ENCODE measurements at regions not wholly inside any gene's neighbourhood (a gene's known extent, or its start where the extent isn't known, plus 50 kb on each side); places are given as distances from the start of the nearest gene placed in this dataset.
"Not testable (repeated sequence)": the region's sequence is repeated elsewhere in the genome, so short reads cannot be mapped to it uniquely, and the experiment has no call there.

DNA sequence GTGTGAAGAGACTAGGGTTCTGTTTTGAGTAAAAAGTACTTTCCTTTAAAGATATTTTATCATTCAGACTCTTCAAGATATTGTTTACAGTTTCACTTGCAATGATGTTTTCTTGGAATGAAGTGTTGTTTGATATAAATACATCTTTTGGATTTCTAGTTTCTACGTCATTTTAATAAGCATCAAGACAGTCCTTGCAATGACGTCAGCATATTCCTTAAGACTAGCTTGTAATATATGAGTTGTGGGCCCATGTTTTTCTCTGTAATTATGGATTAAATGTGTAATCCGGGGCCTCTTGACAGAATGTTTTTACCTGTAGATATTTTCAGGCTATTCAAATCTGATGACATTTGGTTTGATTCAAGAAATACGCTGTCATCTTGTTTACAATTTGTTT lies 66.1 kb downstream of the RBMX2 start:
- no peak for TF ChIP-seq EP300 (IDR thresholded peaks at IDR 0.05)
- TF ChIP-seq POLR2AphosphoS5 (IDR thresholded peaks at IDR 0.05), result no peak
- TF ChIP-seq CTCF (IDR thresholded peaks at IDR 0.05), result no peak
- no peak for TF ChIP-seq POLR2A (IDR thresholded peaks at IDR 0.05)

GRCh38 chrX:130468395-130468923 lies 66.7 kb downstream of the RBMX2 start:
- intact Hi-C loops (cut with DNase I; ENCODE audit: low total_unique reads), result no loop called here
- Histone ChIP-seq H3K9me3 (no peaks in the 10 kb centered on the region), H3K27ac (no peak overlapping the region), H3K4me3 (no peak overlapping the region), H3K4me1 (no peaks in the 10 kb centered on the region), H3K36me3 (no peaks in the 10 kb centered on the region), H3K27me3 (no peaks in the 10 kb centered on the region)
- WGBS, 5 donors, result 53 to 73% (median 63%) methylated on average over 3 of the region's 3 CpGs
- no peak for TF ChIP-seq CTCF (IDR thresholded peaks at IDR 0.05)
- TF ChIP-seq POLR2A (IDR thresholded peaks at IDR 0.05), result no peak
- TF ChIP-seq POLR2AphosphoS5 (IDR thresholded peaks at IDR 0.05), result no peak
- DNase-seq, result no peak

More for the DNA sequence above, 66.1 kb downstream of the RBMX2 start:
- Histone ChIP-seq H3K4me1 (no peaks in the 10 kb centered on the region), H3K27me3 (no peaks in the 10 kb centered on the region), H3K27ac (no peak overlapping the region), H3K36me3 (no peaks in the 10 kb centered on the region), H3K4me3 (no peak overlapping the region), H3K9me3 (no peaks in the 10 kb centered on the region)
- 73 to 87% (median 84%) methylated on average over 4 of the region's 4 CpGs for WGBS, 5 donors
- DNase-seq, result no peak
- intact Hi-C loops (cut with DNase I; ENCODE audit: low total_unique reads), result no loop called here

DNA sequence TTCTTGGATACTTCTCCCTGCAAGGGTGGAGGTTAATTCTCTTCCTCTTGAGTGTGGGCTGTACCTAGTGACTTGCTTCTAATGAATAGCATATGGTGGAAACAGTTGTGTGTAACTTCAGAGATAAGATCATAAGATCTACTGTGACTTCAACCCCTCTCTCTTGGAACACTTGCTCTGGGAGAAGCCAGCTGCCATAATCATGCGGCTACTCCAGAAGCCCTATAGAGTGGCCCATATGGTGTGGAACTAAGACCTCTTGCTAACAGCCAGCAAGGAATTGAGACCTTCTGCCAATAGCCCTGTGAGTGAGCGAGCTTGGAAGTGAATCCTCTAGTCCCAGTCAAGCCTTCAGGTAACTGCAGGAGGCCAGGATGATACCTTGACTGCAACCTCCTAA lies 81.1 kb downstream of the RBMX2 start:
- no peak for DNase-seq
- TF ChIP-seq EP300 (IDR thresholded peaks at IDR 0.05), result no peak
- TF ChIP-seq CTCF (IDR thresholded peaks at IDR 0.05), result no peak
- TF ChIP-seq POLR2AphosphoS5 (IDR thresholded peaks at IDR 0.05), result no peak
- no peak for TF ChIP-seq POLR2A (IDR thresholded peaks at IDR 0.05)
- intact Hi-C loops (cut with DNase I; ENCODE audit: low total_unique reads), result no loop called here
- H3K36me3 ChIP-seq, result no peaks in the 10 kb centered on the region
- H3K27ac ChIP-seq, result no peak overlapping the region
- H3K4me3 ChIP-seq, result no peak overlapping the region
- H3K9me3 ChIP-seq, result no peaks in the 10 kb centered on the region
- H3K27me3 ChIP-seq, result no peaks in the 10 kb centered on the region
- 65 to 80% (median 76%) methylated on average over 2 of the region's 2 CpGs; no CpG with 5 or more reads in 1 of the 5 donors for WGBS, 5 donors
- no peaks in the 10 kb centered on the region for H3K4me1 ChIP-seq

DNA sequence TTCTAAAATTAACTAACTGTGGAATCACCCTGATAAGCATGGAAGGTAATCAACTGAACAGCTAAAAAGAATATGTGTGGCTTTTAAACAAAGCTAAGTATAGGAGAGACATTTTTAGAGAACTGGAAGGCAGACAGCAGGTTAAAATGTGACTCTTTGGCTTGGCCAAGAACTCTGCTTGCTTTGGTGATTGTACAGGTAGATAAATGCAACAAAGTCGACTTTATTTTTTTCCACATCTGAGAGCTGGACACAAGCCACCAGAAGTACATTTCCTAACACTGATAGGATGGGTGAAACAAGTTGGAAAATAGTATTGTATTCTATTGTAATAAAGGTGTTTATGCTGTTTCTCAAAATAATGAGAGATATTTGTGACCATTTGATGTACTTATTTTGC lies 84.1 kb downstream of the RBMX2 start:
- DNase-seq, result no peak
- WGBS, 5 donors, result 22 to 52% (median 38%) methylated on average over 1 of the region's 1 CpG
- intact Hi-C loops (cut with DNase I; ENCODE audit: low total_unique reads), result no loop called here

DNA sequence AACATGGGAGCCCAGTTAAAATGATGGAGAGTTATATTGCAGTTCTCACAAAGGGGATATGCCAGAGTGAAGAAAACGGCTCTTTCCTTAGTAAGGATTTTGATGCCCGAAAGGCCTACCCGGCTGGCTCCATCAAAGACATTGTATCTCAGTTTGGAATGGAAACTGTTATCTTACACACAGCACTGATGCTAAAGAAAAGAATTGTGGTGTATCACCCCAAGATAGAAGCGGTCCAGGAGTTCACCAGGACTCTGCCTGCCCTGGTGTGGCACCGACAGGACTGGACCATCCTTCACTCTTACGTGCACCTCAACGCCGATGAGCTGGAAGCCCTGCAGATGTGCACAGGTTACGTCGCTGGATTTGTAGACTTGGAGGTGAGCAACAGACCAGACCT lies 93.7 kb downstream of the RBMX2 start:
- H3K36me3 ChIP-seq; DNase-seq; intact Hi-C loops (cut with DNase I; ENCODE audit: low total_unique reads); H3K9me3 ChIP-seq; H3K4me3 ChIP-seq; H3K27ac ChIP-seq; H3K27me3 ChIP-seq; H3K4me1 ChIP-seq: not testable (repeated sequence)
- WGBS, 5 donors, result 85 to 94% (median 88%) methylated on average over 5 to 10 of the region's 10 CpGs

More for the DNA sequence above, 84.1 kb downstream of the RBMX2 start:
- TF ChIP-seq POLR2AphosphoS5 (IDR thresholded peaks at IDR 0.05) (no peak), CTCF (IDR thresholded peaks at IDR 0.05) (no peak), POLR2A (IDR thresholded peaks at IDR 0.05) (no peak), EP300 (IDR thresholded peaks at IDR 0.05) (no peak)
- Histone ChIP-seq H3K4me3 (no peak overlapping the region), H3K9me3 (no peaks in the 10 kb centered on the region), H3K27ac (no peak overlapping the region), H3K27me3 (no peaks in the 10 kb centered on the region), H3K36me3 (no peaks in the 10 kb centered on the region), H3K4me1 (no peaks in the 10 kb centered on the region)

Data from stomach (tissue), 8 donors.